ENCODE measurements at regions not wholly inside any gene's neighbourhood (a gene's known extent, or its start where the extent isn't known, plus 50 kb on each side); places are given as distances from the start of the nearest gene placed in this dataset.

GRCh38 chr1:29824511-29825273, 588.4 kb downstream of the PTPRU start:
- no peak for DNase-seq (ENCODE audit: low spot score)

- DNase-seq (ENCODE audit: low spot score) = no peak
These were observed 587.7 kb downstream of the PTPRU start for GRCh38 chr1:29824025-29824424.

GRCh38 chr1:29823561-29823960, 587.2 kb downstream of the PTPRU start:
- DNase-seq (ENCODE audit: low spot score) = no peak

- DNase-seq (ENCODE audit: low spot score) = no peak
These were observed 585.3 kb downstream of the PTPRU start for GRCh38 chr1:29821605-29822004.

GRCh38 chr1:29820401-29820800, 584.1 kb downstream of the PTPRU start:
- DNase-seq (ENCODE audit: low spot score) = no peak

GRCh38 chr1:29812408-29813135, 576.2 kb downstream of the PTPRU start:
- no peak for DNase-seq (ENCODE audit: low spot score)

- no peak for DNase-seq (ENCODE audit: low spot score)
These were observed 575.5 kb downstream of the PTPRU start for GRCh38 chr1:29811727-29812407.

GRCh38 chr1:29811247-29811646, 574.9 kb downstream of the PTPRU start:
- no peak for DNase-seq (ENCODE audit: low spot score)

- no peak for DNase-seq (ENCODE audit: low spot score)
These were observed 574.1 kb downstream of the PTPRU start for GRCh38 chr1:29810121-29811120.

GRCh38 chr1:29809446-29810120, 573.3 kb downstream of the PTPRU start:
- no peak for DNase-seq (ENCODE audit: low spot score)

GRCh38 chr1:29808141-29808995, 572.0 kb downstream of the PTPRU start:
- DNase-seq (ENCODE audit: low spot score) = no peak

- no peak for DNase-seq (ENCODE audit: low spot score)
These were observed 571.4 kb downstream of the PTPRU start for GRCh38 chr1:29807689-29808088.

- DNase-seq (ENCODE audit: low spot score) = no peak
These were observed 570.5 kb downstream of the PTPRU start for GRCh38 chr1:29806646-29807319.

- no peak for DNase-seq (ENCODE audit: low spot score)
These were observed 569.5 kb downstream of the PTPRU start for GRCh38 chr1:29805896-29806160.

GRCh38 chr1:29805122-29805895, 569.0 kb downstream of the PTPRU start:
- no peak for DNase-seq (ENCODE audit: low spot score)

- no peak for DNase-seq (ENCODE audit: low spot score)
These were observed 568.0 kb downstream of the PTPRU start for GRCh38 chr1:29804181-29804899.

GRCh38 chr1:29803486-29803885, 567.2 kb downstream of the PTPRU start:
- no peak for DNase-seq (ENCODE audit: low spot score)

Measured in Ammon's horn (tissue), 1 donor.